NCI-H2196 treated with DMSO at 0.1 percent for 48 hours (cell line): ENCODE measurements at regions not wholly inside any gene's neighbourhood (a gene's known extent, or its start where the extent isn't known, plus 50 kb on each side); places are given as distances from the start of the nearest gene placed in this dataset.

Experiments
- DNase-seq: peaks from one replicate; lab custom pipeline; 2025; ENCODE audit not compliant: unreplicated experiment; lab: John Stamatoyannopoulos, UW

GRCh38 chr18:22841840-22842239 is 91.3 kb upstream of the RBBP8 start:
- no peak for DNase-seq

- no peak for DNase-seq
Measured at GRCh38 chr18:22844190-22844589, 88.9 kb upstream of the RBBP8 start.

- DNase-seq = no peak
Measured at GRCh38 chr18:22844628-22845027, 88.5 kb upstream of the RBBP8 start.

GRCh38 chr18:22846088-22846683 is 86.9 kb upstream of the RBBP8 start:
- DNase-seq = no peak

- DNase-seq = no peak
Measured at GRCh38 chr18:22846697-22847096, 86.4 kb upstream of the RBBP8 start.

- DNase-seq = no peak
Measured at GRCh38 chr18:22847392-22847791, 85.7 kb upstream of the RBBP8 start.

GRCh38 chr18:22847867-22848451 is 85.2 kb upstream of the RBBP8 start:
- no peak for DNase-seq

GRCh38 chr18:22848615-22849014 is 84.5 kb upstream of the RBBP8 start:
- DNase-seq = no peak

GRCh38 chr18:22856870-22857269 is 76.3 kb upstream of the RBBP8 start:
- no peak for DNase-seq

GRCh38 chr18:22858121-22858520 is 75.0 kb upstream of the RBBP8 start:
- no peak for DNase-seq

GRCh38 chr18:22860807-22861206 is 72.3 kb upstream of the RBBP8 start:
- DNase-seq = no peak

GRCh38 chr18:22865354-22866116 is 67.6 kb upstream of the RBBP8 start:
- DNase-seq = no peak

GRCh38 chr18:22868831-22869230 is 64.3 kb upstream of the RBBP8 start:
- no peak for DNase-seq

GRCh38 chr18:22871809-22872525 is 61.2 kb upstream of the RBBP8 start:
- no peak for DNase-seq

GRCh38 chr18:22872900-22873537 is 60.1 kb upstream of the RBBP8 start:
- DNase-seq = no peak

GRCh38 chr18:22879293-22879692 is 53.8 kb upstream of the RBBP8 start:
- DNase-seq = no peak

- no peak for DNase-seq
Measured at GRCh38 chr18:22882084-22882483, 51.0 kb upstream of the RBBP8 start.

- DNase-seq = no peak
Measured at GRCh38 chr18:22883179-22883578, 49.9 kb upstream of the RBBP8 start.
